Stimulated activated naive B cell treated with anti-CD40 and anti-IgM and Interleukin-4, amounts not matched to agents 10 μg/mL and 1 μg/mL and 100 μg/mL, for 72 hours (primary cell): ENCODE measurements at regions not wholly inside any gene's neighbourhood (a gene's known extent, or its start where the extent isn't known, plus 50 kb on each side); places are given as distances from the start of the nearest gene placed in this dataset.

Experiments used
- ATAC-seq, 2 donors: fragments of 150-1000 bp; cut with Tn5 transposase; replicated peaks; 2 replicates each; pipeline ENCODE4 v1.10.0; 2021; ENCODE audit warnings: moderate library complexity in 1 of 2
- DNase-seq: peaks from one replicate; pipeline ENCODE4 v3.0.0; 2021
- H3K27ac Mint-ChIP-seq: one replicate; pipeline ENCODE4 v1.8.0; 2022; ENCODE audit warnings: mild to moderate bottlenecking, mixed read lengths
- H3K27me3 Mint-ChIP-seq, 2 donors: one replicate each; pipeline ENCODE4 v1.8.0; 2022; ENCODE audit warnings: mixed read lengths in 2 of 2
- H3K36me3 Mint-ChIP-seq, 2 donors: one replicate each; pipeline ENCODE4 v1.8.0; 2022; ENCODE audit warnings: mixed read lengths in 2 of 2, mild to moderate bottlenecking in 1 of 2
- H3K4me1 Mint-ChIP-seq, 2 donors: one replicate each; pipeline ENCODE4 v1.8.0; 2022; ENCODE audit warnings: mixed read lengths in 2 of 2, mild to moderate bottlenecking in 1 of 2
- H3K4me3 Mint-ChIP-seq, 2 donors: one replicate each; pipeline ENCODE4 v1.8.0; 2022; ENCODE audit warnings: mild to moderate bottlenecking in 2 of 2, mixed read lengths in 2 of 2, moderate library complexity in 1 of 2
- H3K9me3 Mint-ChIP-seq, 2 donors: one replicate each; pipeline ENCODE4 v1.8.0; 2022; ENCODE audit warnings: mixed read lengths in 2 of 2, mild to moderate bottlenecking in 1 of 2

DNA sequence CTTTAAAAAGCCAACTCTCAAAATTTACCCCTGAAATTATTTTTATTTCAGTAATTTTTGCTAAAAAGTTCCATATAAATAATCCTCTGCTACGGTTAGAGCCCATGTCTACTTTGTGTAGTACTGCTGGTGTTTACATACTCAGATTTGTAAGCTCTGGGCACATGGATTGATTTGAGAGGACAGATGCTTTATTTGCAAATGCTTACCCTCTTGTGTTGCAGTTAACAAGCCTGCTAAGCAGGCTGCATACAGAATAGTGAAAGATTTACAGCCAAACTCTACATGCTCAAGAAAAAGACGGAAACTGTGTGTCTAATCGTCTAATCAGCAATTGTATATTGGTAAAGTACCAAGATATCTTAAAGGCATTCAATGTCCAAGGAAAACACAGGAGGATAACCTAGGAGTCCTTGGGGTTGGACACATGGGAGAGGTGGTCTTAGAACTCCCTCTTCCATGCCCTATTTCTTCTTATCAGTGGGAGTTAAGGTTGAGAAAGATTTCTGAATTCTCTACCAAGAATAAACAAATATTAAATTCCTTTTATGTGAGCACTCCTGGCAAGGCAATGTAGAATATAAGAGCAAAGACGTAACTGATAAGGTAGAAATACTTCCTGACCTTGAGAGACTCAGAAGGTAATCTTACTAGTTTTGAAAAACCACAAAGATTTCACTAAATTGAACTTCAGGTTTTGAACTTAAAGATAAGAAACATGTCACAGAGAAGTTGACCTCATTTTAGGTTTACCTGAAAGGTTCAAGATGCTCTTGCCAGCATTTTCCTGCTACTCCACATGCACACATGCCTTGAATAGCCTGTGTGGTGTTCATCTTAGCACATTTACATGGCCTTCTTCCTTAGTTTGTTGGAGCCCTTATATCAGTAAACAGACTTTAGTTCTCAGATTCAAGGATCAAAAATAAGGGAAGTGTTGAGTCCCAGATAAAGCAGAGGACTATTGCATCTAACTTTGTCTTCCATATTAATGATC, 1216.5 kb downstream of the SORCS3 start:
- DNase-seq = no peak
- Mint-ChIP-seq H3K4me1 (no peaks in the 10 kb centered on the region), H3K36me3 (no peaks in the 10 kb centered on the region), H3K27me3 (no peaks in the 10 kb centered on the region), H3K4me3 (no peak overlapping the region), H3K27ac (no peak overlapping the region), H3K9me3 (peaks cover 0 to 3% of the 10 kb centered on the region in 2 donors)
- ATAC-seq = no peak

DNA sequence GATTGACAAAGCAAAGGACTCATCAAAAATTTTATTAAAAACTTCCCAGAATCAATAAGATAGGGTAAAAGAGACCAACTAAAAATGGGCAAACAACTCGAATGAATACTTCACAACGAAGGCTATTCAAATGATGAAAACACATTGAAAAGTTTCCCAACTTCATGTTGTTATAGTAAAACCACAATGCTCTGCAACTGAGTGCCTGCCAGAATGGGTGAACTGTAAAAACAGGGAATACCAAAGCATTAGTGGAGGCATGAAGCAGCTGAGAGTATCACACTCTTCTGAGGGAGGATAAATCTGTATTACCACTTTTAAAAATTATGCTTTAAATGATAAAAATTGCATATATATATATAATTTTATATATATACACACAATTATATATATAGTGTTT, 1214.7 kb downstream of the SORCS3 start:
- no peak for DNase-seq
- Mint-ChIP-seq H3K4me3 (no peak overlapping the region), H3K36me3 (no peaks in the 10 kb centered on the region), H3K9me3 (no peaks in the 10 kb centered on the region), H3K27ac (no peak overlapping the region), H3K27me3 (no peaks in the 10 kb centered on the region), H3K4me1 (no peaks in the 10 kb centered on the region)
- no peak for ATAC-seq

DNA sequence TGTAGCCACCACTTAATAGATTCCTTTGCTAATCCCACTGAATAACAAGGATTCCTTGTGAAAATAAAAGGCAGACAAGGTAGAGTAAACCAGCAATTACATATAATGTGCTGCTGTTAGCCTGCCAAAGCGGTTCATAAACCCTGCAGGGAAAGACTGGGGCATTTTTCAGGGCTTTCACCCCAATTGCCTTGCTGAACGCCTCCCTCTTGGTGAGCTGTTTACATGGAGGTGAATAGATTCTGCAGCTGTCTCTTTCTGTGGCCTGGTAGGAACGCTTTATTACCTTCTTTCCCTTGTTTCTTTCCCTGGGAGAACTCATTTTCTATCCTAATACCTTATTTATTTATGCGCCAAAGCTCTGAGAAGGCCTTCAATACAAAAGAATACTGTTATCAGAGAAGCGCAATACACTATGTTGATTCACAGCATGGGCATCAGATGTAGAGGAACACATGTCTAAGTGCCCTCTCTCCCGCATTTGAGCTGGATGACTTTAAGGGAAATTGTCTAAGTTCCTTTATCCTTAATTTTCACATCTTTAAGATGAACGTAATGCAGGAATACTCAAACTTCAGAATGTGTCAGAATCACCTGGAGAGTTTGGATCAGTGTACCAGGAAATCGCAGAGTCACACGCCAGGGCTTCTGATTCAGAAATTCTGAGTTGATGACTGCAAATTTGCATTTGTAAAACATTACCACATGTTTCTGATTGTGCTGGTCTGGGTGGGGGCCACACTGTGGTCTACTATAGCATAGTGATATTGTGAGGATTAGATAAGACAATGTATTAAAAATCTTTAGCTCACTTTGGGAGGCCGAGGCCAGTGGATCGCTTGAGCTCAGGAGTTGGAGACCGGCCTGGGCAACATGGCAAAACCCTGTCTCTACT, 1203.8 kb downstream of the SORCS3 start:
- no peak overlapping the region for H3K27ac Mint-ChIP-seq
- DNase-seq (no peak), ATAC-seq (no peak)
- H3K36me3 Mint-ChIP-seq = no peaks in the 10 kb centered on the region
- no peaks in the 10 kb centered on the region for H3K9me3 Mint-ChIP-seq
- no peak overlapping the region for H3K4me3 Mint-ChIP-seq
- H3K4me1 Mint-ChIP-seq = peaks cover 0 to 2% of the 10 kb centered on the region in 2 donors
- no peaks in the 10 kb centered on the region for H3K27me3 Mint-ChIP-seq

DNA sequence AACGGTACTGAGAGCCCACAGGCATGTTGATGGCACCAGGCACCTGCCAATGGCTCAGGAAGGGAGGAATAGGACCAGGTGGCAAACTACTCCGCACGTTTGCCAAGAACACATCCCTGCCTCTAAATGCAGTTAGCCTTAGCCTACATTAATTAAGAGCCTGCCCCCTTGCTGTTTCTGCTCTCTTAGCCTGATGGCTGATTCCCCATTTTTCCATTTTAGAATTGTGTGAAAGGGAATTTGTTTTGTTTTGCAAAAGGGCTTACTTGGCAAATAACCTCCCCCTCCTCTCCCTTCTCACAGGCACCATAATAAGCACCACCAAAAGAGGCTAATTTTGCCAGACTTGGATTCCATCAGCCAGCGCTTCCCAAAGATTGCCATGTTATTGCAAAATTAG, 1203.2 kb downstream of the SORCS3 start:
- ATAC-seq = no peak
- Mint-ChIP-seq H3K4me1 (peaks cover 0 to 2% of the 10 kb centered on the region in 2 donors), H3K27ac (no peak overlapping the region), H3K9me3 (no peaks in the 10 kb centered on the region), H3K36me3 (no peaks in the 10 kb centered on the region), H3K27me3 (no peaks in the 10 kb centered on the region), H3K4me3 (no peak overlapping the region)
- DNase-seq = no peak

DNA sequence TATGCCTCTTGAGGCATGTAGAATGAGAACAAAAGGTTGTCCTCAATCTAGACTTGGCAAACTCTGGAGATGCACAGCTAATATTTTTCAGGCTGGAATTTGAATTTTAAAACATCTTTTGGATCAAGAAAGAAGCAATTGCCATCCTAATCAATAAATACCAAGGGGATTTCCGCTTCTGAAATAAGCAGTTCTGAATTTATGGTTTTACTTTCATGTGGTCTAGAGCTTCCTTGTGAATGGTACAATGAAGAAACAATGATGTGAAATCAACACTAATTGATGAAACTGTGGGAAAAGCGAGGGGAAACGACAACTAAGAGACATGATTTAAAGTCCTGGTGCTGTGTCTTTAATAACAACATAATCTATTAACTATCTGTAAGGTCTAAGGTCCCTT, 1202.7 kb downstream of the SORCS3 start:
- no peaks in the 10 kb centered on the region for H3K27me3 Mint-ChIP-seq
- ATAC-seq = no peak
- DNase-seq = no peak
- no peak overlapping the region for H3K27ac Mint-ChIP-seq
- no peaks in the 10 kb centered on the region for H3K36me3 Mint-ChIP-seq
- no peak overlapping the region for H3K4me3 Mint-ChIP-seq
- H3K4me1 Mint-ChIP-seq = peaks cover 0 to 2% of the 10 kb centered on the region in 2 donors
- no peaks in the 10 kb centered on the region for H3K9me3 Mint-ChIP-seq

DNA sequence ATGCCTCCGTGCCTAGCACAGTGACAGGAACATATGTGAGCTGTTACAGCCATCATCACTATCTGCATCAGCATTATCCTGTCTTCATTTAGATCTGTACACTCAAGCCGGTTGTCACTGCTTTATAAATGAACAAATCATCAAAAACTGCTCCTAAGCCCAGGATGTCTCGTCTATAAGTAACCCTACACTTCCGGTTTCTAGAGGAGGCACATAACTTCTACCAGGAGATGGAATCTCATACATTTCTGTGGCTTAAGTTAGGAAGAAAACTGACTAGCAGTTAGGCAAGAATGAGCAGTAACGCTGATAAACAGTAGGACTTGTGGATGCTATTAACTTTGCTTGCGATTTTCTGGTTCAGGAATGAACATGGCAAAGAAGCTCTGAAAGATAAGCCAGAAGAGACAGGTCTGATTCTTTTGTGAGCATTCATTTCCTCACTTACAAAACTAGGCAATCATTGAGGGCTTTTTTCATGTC, 1199.2 kb downstream of the SORCS3 start:
- Mint-ChIP-seq H3K9me3 (no peaks in the 10 kb centered on the region), H3K27ac (no peak overlapping the region), H3K27me3 (no peaks in the 10 kb centered on the region), H3K4me3 (no peak overlapping the region), H3K4me1 (peaks cover 2 to 12% of the 10 kb centered on the region in 2 donors), H3K36me3 (no peaks in the 10 kb centered on the region)
- ATAC-seq (no peak), DNase-seq (no peak)

DNA sequence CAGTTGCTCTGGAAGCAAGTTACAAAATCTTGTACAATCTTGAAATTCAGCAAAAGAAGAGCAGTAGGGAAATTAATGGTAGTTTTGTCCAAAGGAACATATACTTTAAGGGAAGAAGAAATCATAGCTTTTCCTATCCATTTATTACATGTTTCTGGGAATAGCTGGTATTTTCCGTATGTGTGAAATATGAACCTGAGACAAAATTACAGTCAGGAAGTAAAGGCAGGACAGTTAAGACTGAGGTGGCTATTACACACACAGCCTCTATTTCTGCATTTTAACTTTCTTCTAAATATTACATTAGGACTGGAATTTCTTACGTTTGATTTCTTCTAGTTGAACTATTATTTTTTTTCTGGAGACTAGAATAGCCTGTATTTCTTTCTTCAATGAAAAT, 1197.3 kb downstream of the SORCS3 start:
- no peak overlapping the region for H3K27ac Mint-ChIP-seq
- H3K4me3 Mint-ChIP-seq = peak overlapping the region; percentile 66 to 68
- no peaks in the 10 kb centered on the region for H3K36me3 Mint-ChIP-seq
- H3K27me3 Mint-ChIP-seq = no peaks in the 10 kb centered on the region
- H3K9me3 Mint-ChIP-seq = no peaks in the 10 kb centered on the region
- no peak for DNase-seq
- no peak for ATAC-seq
- peaks cover 2 to 12% of the 10 kb centered on the region in 2 donors for H3K4me1 Mint-ChIP-seq

DNA sequence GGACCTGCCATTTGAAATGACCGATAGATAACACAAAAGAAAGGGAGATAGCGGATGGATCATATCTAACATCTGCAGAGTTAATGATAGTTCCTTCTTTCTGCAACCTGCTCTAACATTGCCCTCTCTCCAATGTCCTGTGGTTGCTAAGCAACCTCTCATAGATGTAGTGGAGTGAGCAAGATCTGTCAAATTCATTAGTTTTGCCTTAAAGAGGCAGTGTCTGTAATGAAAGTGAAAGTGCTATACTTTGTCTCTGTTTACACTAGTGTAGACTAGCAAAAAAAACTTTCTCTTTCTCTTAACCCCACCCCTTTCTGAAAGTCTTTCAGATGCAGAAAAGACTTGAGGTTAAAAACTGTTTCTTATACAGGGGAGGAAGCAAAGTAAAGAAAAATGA, 1196.9 kb downstream of the SORCS3 start:
- DNase-seq (no peak), ATAC-seq (peak; percentile 86 to 90)
- Mint-ChIP-seq H3K27me3 (no peaks in the 10 kb centered on the region), H3K27ac (no peak overlapping the region), H3K4me1 (peaks cover 2 to 12% of the 10 kb centered on the region in 2 donors), H3K36me3 (no peaks in the 10 kb centered on the region), H3K4me3 (peak overlapping the region; percentile 66 to 68), H3K9me3 (no peaks in the 10 kb centered on the region)

DNA sequence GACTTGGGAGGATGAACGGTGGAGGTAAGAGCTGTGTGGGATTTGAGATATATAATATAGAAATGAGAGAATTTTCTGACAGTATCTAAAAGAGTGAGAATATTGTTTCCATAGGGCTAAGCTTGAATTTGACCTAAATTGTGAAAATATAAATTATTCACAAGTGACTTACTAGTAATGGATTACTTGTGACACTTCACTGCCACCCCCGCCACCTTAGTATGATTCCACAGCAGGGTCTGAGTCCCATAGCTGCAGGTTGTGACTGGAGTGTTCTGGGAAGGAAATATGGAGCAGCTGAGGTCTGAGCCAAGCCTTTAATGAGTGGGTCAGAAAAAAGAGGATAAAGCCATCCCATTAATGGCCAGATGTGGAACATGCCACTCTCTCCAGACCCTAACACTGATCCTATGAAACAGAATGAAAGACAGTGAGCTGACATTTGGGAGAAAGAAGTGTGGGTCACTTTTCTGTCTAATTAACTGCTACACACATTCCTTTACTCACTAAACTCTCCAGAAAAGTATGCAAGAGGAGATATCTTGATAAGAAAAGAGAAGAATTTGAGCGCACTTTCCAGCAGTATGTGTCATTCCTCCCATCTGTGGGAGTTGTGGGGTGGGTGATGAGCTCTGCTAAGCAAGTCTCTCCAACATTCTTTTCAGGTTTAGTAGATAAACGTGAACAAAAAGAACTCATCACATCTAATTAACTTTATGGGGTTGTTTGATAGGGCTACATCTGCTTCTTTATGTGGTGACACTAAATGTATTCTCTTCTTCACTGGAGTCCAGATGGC, 1193.4 kb downstream of the SORCS3 start:
- DNase-seq (no peak), ATAC-seq (no peak)
- Mint-ChIP-seq H3K4me1 (peaks cover 0 to 12% of the 10 kb centered on the region in 2 donors), H3K9me3 (no peaks in the 10 kb centered on the region), H3K27me3 (no peaks in the 10 kb centered on the region), H3K4me3 (no peak overlapping the region), H3K36me3 (no peaks in the 10 kb centered on the region), H3K27ac (no peak overlapping the region)

DNA sequence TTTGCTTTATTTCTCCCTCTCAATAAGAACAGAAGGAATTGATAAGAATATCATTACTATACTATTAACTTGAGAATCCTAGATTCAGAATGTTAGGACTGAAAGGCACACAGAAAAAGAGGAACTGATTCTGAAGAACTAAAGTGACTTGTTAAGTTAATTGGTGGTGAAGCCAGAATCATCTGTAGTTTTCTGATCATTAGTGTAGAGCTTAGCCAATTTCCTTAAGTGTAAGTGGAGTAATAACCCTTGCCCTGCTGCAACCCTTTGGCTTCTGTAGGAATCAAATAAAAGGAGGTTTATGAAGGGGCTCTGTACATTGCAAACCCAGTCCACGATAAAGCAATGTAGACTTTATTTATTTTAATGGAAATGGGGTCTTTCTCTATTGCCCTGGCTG, 1186.0 kb downstream of the SORCS3 start:
- ATAC-seq = no peak
- DNase-seq = no peak
- no peaks in the 10 kb centered on the region for H3K27me3 Mint-ChIP-seq
- no peaks in the 10 kb centered on the region for H3K4me1 Mint-ChIP-seq
- H3K4me3 Mint-ChIP-seq = no peak overlapping the region
- peaks cover 6 to 9% of the 10 kb centered on the region in 2 donors for H3K9me3 Mint-ChIP-seq
- H3K27ac Mint-ChIP-seq = no peak overlapping the region
- H3K36me3 Mint-ChIP-seq = no peaks in the 10 kb centered on the region

DNA sequence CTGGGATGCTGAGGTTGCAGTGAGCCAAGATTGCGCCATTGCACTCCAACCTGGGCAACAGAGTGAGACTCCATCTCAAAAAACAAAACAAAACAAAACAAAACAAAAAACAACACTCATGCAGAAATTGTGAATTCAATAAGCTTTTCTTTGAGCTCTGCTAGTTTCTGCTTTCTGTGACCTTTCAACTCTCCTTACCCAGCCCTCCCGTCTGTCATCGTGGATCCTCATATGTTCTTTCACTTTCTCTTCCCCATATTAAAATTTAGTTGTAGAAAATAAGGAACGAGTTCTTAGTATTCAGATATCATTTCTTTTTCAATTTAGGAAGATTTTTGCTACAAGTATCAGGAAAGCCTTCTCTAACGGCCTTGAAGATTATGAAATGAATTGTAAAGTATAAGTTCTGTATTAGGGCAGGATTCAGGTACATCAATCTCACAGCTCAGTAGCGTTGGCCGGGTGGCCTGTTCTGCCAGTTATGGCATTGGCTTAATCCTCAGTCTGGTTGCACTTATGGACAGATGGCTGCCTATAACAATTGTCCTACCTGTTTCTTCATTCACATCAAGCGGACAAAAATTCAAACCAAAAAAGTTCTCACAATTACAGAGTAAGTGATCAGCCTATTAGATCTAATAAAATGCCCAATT, 1167.0 kb downstream of the SORCS3 start:
- Mint-ChIP-seq H3K4me1 (no peaks in the 10 kb centered on the region), H3K36me3 (no peaks in the 10 kb centered on the region), H3K27ac (no peak overlapping the region), H3K9me3 (peaks cover 6 to 7% of the 10 kb centered on the region in 2 donors), H3K27me3 (no peaks in the 10 kb centered on the region), H3K4me3 (no peak overlapping the region)
- no peak for ATAC-seq
- no peak for DNase-seq

DNA sequence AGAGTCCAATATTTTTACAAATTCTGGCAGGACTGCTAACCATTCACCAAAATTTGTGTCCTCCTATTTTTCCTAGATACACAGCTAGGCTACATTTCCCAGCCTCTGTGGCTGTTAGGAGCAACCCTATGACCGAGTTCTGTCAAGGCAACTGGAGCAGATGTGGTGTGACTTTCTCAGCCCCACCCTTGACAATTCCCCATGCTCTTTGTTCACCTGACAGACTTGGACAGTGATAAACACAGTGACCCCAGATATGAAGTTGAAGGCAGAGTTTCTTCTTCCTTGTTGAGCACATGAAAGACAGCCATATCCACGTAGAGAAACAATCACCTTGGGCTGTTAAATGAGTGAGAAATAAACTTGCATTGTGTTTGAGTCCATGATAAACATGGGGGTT, 1162.1 kb downstream of the SORCS3 start:
- no peak for DNase-seq
- Mint-ChIP-seq H3K4me3 (no peak overlapping the region), H3K27ac (no peak overlapping the region), H3K36me3 (no peaks in the 10 kb centered on the region), H3K4me1 (no peaks in the 10 kb centered on the region), H3K27me3 (no peaks in the 10 kb centered on the region), H3K9me3 (peaks cover 0 to 2% of the 10 kb centered on the region in 2 donors)
- no peak for ATAC-seq

DNA sequence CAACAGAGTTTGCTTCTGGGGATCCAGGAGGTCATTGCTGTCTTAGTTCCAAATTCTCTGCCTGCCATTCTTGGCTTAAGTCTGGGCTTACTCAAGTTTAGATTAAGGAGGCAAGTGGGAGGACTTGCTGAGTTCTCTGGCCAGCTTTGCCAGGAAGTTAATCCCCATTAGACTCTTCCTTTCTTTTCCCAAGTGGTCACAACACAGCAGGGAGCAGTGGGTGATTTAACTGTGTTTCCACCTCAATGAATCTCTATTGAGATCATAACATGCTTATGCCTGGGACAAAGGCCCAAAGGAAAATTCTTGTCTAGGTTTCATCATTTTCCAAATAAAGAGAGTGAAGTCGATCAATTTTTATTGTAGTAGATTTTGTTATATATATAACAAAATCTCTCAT, 1159.6 kb downstream of the SORCS3 start:
- no peaks in the 10 kb centered on the region for H3K4me1 Mint-ChIP-seq
- H3K4me3 Mint-ChIP-seq = no peak overlapping the region
- H3K27ac Mint-ChIP-seq = no peak overlapping the region
- no peaks in the 10 kb centered on the region for H3K36me3 Mint-ChIP-seq
- ATAC-seq (no peak), DNase-seq (no peak)
- no peaks in the 10 kb centered on the region for H3K27me3 Mint-ChIP-seq
- H3K9me3 Mint-ChIP-seq = no peaks in the 10 kb centered on the region
